GM06990 (cell line): ENCODE measurements at regions not wholly inside any gene's neighbourhood (a gene's known extent, or its start where the extent isn't known, plus 50 kb on each side); places are given as distances from the start of the nearest gene placed in this dataset.

ENCODE experiments used
- DNase-seq: peaks from one replicate; pipeline ENCODE4 v3.0.0-alpha.2; 2011; ENCODE audit not compliant: insufficient read length; ENCODE audit errors: extremely low read depth
- H3K27me3 ChIP-seq: replicated peaks from 2 replicates; pipeline ENCODE4 v1.6.0; 2011; ENCODE audit warnings: low read length; ENCODE audit not compliant: control insufficient read depth, insufficient read depth
- H3K36me3 ChIP-seq: 2 replicates; pipeline ENCODE4 v1.5.1; 2011; ENCODE audit warnings: low read length; ENCODE audit not compliant: control insufficient read depth, insufficient read depth
- H3K4me3 ChIP-seq: replicated peaks from 2 replicates; pipeline ENCODE4 v1.5.1; 2011; ENCODE audit warnings: low read depth, mild to moderate bottlenecking, control low read depth, low read length
- TF ChIP-seq, protein P1 (sequence below): IDR thresholded peaks from 2 replicates; pipeline ENCODE4 v1.5.1; 2011; ENCODE audit warnings: low read length, control low read depth, mild to moderate bottlenecking, inconsistent platforms; ENCODE audit not compliant: insufficient read depth, poor library complexity, severe bottlenecking

DNA sequence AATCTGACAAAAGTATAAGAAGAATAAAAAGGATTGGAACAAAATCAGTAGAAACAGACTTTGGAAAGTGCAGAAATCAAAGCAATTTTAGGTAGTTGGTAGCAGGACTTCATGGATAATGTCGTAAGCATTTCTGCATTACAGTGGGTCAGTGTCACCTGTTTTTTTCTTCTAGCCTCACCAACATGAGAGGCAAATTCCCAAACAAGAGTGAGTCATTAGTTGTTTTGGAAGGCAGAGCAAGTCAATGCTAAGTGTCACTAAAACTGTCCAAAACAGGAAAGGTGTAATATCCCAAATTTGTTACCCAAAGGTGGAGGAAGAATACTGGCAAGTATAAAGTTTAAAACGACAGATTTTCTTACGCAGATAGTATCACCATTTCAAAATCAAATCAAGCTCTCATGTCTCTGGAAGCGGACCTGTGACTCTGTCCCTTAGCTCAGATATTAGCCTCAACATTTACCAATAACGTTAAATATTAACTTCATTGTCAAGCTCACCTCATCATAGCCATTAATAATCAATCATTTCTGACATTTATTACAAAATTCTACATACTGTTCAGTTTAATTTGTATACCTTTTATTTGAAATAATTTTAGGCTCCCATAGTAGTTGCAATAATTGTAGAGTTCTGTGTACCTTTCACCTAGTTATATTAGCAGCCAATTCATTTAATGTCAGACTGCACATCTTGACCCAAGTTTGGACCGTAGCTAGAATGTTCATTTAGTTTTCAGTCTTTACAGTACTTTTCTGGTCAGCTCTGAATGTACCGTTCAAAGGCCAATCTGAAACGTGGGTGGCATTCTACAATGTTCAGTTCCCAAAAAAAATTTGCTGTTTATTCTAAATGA is 901.2 kb upstream of the COX7C start:
- TF ChIP-seq, protein P1, sequence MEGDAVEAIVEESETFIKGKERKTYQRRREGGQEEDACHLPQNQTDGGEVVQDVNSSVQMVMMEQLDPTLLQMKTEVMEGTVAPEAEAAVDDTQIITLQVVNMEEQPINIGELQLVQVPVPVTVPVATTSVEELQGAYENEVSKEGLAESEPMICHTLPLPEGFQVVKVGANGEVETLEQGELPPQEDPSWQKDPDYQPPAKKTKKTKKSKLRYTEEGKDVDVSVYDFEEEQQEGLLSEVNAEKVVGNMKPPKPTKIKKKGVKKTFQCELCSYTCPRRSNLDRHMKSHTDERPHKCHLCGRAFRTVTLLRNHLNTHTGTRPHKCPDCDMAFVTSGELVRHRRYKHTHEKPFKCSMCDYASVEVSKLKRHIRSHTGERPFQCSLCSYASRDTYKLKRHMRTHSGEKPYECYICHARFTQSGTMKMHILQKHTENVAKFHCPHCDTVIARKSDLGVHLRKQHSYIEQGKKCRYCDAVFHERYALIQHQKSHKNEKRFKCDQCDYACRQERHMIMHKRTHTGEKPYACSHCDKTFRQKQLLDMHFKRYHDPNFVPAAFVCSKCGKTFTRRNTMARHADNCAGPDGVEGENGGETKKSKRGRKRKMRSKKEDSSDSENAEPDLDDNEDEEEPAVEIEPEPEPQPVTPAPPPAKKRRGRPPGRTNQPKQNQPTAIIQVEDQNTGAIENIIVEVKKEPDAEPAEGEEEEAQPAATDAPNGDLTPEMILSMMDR = no peak
- DNase-seq = no peak
- H3K27me3 ChIP-seq = no peaks in the 10 kb centered on the region
- H3K4me3 ChIP-seq = no peak overlapping the region
- H3K36me3 ChIP-seq = no peaks in the 10 kb centered on the region

DNA sequence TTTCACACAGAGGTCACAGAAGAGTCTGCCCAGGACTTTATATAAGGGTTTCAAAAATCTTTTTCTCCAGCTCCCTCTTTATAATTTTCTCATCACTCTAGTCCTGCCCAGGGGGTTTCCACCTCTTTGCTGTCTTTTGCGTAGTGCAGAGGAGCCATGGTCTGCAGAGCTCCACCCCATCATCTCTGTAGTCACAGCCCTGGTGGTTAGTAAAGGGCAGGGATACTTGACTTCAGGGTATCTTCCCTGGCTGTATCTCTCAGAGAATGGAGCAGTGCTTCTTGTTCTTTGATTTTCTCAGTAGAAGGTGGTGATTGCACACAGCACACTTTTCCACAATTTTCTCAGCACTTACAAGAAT is 900.6 kb upstream of the COX7C start:
- Histone ChIP-seq H3K4me3 (no peak overlapping the region), H3K27me3 (no peaks in the 10 kb centered on the region), H3K36me3 (no peaks in the 10 kb centered on the region)
- DNase-seq = no peak
- TF ChIP-seq, protein P1 = no peak

DNA sequence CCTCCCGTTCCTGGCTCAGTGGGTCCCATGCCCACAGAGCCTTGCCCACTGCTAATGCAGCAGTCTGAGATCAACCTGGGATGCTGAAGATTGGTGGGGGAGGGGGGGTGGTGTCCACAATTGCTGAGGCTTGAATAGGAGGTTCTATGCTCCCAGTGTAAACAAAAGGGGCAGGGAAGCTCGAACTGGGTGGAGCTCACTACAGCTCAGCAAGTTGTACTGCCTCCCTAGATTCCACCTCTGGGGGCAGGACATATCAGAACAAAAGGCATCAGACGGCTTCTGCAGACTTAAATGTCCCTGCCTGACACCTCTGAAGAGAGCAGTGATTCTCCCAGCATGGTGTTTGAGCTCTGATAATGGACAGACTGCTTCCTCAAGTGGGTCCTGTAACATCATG is 885.6 kb upstream of the COX7C start:
- no peak for DNase-seq
- Histone ChIP-seq H3K27me3 (no peaks in the 10 kb centered on the region), H3K4me3 (no peak overlapping the region), H3K36me3 (no peaks in the 10 kb centered on the region)
- TF ChIP-seq, protein P1 = no peak

DNA sequence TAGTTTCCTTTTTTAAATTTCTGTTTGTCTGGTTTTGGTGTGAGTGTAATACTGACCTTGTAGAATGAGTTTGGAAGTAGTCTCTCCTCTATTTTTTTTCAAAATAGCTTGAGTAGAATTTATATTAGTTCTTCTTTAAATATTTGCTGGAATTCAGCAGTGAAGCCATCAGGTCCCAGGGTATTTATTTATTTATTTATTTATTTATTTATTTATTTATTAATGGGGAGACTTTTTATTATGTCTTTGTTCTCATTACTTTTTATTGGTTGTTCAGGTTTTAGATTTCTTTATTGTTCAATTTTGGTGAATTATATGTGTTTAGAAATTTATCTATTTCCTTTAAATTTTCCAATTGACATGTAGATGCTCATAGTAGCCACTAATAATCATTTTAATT is 875.8 kb upstream of the COX7C start:
- Histone ChIP-seq H3K36me3 (no peaks in the 10 kb centered on the region), H3K27me3 (no peaks in the 10 kb centered on the region), H3K4me3 (no peak overlapping the region)
- DNase-seq = no peak
- TF ChIP-seq, protein P1 = no peak

DNA sequence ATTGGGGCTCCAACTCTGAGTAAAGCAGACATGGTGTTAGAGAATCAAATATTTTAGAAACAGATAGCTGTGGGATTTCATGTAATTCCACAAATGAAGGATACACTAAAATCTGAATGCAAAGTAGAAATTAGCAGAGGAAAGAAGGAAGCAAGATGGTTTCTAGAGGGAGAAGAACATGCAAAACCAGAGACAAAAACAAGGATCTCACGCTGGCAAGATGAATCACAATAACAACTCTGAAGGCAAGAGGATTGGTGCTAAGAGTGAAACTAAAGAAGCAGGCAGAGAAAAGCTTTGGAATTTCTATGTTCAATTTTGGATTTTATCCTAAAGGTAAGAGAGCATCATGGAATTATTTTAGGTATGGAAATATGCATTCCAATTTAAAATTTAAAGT is 857.2 kb upstream of the COX7C start:
- Histone ChIP-seq H3K27me3 (no peaks in the 10 kb centered on the region), H3K4me3 (no peak overlapping the region), H3K36me3 (no peaks in the 10 kb centered on the region)
- DNase-seq = no peak
- TF ChIP-seq, protein P1 = no peak
